ENCODE measurements at regions not wholly inside any gene's neighbourhood (a gene's known extent, or its start where the extent isn't known, plus 50 kb on each side); places are given as distances from the start of the nearest gene placed in this dataset.

- TF ChIP-seq ZNF423 (CRISPR knock-in tag; IDR thresholded peaks at IDR 0.05) (no peak), TEAD4 (CRISPR knock-in tag; IDR thresholded peaks at IDR 0.05) (no peak), USF1 (CRISPR knock-in tag; IDR thresholded peaks at IDR 0.05) (no peak), ZNF138 (CRISPR knock-in tag; conservative IDR thresholded peaks at IDR 0.05) (no peak)
Measured at GRCh38 chr16:82257990-82258389, 88.0 kb upstream of the MPHOSPH6 start.
